DND-41 (cell line): ENCODE measurements at regions not wholly inside any gene's neighbourhood (a gene's known extent, or its start where the extent isn't known, plus 50 kb on each side); places are given as distances from the start of the nearest gene placed in this dataset.

Source experiments
- ATAC-seq: fragments of 200-7000 bp; cut with Tn5 transposase; 3 replicates; pipeline ENCODE4 v1.9.1; 2021; ENCODE audit warnings: low read depth; ENCODE audit not compliant: insufficient read depth
- DNase-seq: peaks from one replicate; pipeline ENCODE4 v3.0.0-alpha.2; 2020
- H2AFZ ChIP-seq: 2 replicates; pipeline ENCODE4 v1.6.0; 2012; ENCODE audit warnings: low read depth, low read length
- H3K27ac ChIP-seq: 2 replicates; pipeline ENCODE4 v1.5.1; 2012; ENCODE audit warnings: low read length, inconsistent platforms
- H3K27me3 ChIP-seq: fragments of 200-600 bp; sonication (generic); 2 replicates; pipeline ENCODE4 v1.6.0; 2012; ENCODE audit warnings: low read length, mild to moderate bottlenecking, inconsistent platforms; ENCODE audit not compliant: insufficient read depth, poor library complexity
- H3K36me3 ChIP-seq: 2 replicates; pipeline ENCODE4 v1.5.1; 2012; ENCODE audit warnings: low read length, inconsistent platforms; ENCODE audit not compliant: insufficient read depth
- H3K4me1 ChIP-seq: 2 replicates; pipeline ENCODE4 v1.5.1; 2012; ENCODE audit warnings: mild to moderate bottlenecking, low read length; ENCODE audit not compliant: insufficient read depth
- H3K4me2 ChIP-seq: 2 replicates; pipeline ENCODE4 v1.6.0; 2012; ENCODE audit warnings: mild to moderate bottlenecking, moderate library complexity, low read length, inconsistent platforms; ENCODE audit not compliant: insufficient read depth
- H3K4me3 ChIP-seq, 2 experiments: fragments of 200-600 bp in 1 of 2; shearing (Covaris generic) in 1 of 2; 2 replicates each; pipeline ENCODE4 v1.5.1; 2012 to 2016; ENCODE audit warnings: inconsistent platforms in 2 of 2, low read length in 2 of 2, mild to moderate bottlenecking in 2 of 2, low read depth in 1 of 2, moderate library complexity in 1 of 2
- H3K79me2 ChIP-seq: 2 replicates; pipeline ENCODE4 v1.6.0; 2012; ENCODE audit warnings: low read length, inconsistent platforms; ENCODE audit not compliant: insufficient read depth
- H3K9ac ChIP-seq: 2 replicates; pipeline ENCODE4 v1.6.0; 2012; ENCODE audit warnings: low read depth, mild to moderate bottlenecking, inconsistent platforms, low read length, moderate library complexity
- H3K9me3 ChIP-seq: 2 replicates; pipeline ENCODE4 v1.5.1; 2012; ENCODE audit warnings: low read length, moderate library complexity, mild to moderate bottlenecking, inconsistent platforms; ENCODE audit not compliant: insufficient read depth, severe bottlenecking
- H4K20me1 ChIP-seq: 2 replicates; pipeline ENCODE4 v1.6.0; 2012; ENCODE audit warnings: low read length; ENCODE audit not compliant: insufficient read depth
- EZH2 ChIP-seq: IDR thresholded peaks from 3 replicates; pipeline ENCODE4 v1.6.1; 2012; ENCODE audit warnings: borderline replicate concordance, low read depth, mild to moderate bottlenecking, moderate library complexity, low read length, inconsistent platforms; ENCODE audit not compliant: severe bottlenecking
- TF ChIP-seq, protein P1 (sequence below): IDR thresholded peaks from 2 replicates; pipeline ENCODE4 v1.5.1; 2012; ENCODE audit warnings: borderline replicate concordance, low read length, moderate library complexity, mild to moderate bottlenecking; ENCODE audit not compliant: poor library complexity, severe bottlenecking; ENCODE audit errors: extremely low read depth

DNA sequence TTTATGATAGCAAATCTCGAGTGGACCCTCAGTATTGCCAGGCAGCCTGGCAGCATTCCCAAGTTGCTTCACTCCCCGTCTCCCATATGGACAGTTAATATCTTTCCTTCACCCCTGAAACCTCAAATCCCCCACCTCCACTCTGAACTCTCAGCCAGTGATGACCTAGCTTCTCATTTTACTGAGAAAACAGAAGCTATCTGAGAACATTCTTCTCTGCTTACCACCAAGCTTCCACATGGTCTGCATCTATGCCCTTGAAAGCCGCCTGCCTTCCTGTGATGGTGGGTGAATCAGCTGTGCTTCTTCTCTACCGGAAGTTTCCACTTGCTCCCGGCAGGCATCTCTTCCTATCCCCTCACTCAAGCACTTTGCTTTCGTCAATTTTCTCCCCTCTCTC lies 529.2 kb downstream of the EPHA4 start:
- Histone ChIP-seq H3K36me3 (no peaks in the 10 kb centered on the region), H3K4me3 (no peak overlapping the region), H3K27me3 (no peaks in the 10 kb centered on the region), H3K9me3 (no peaks in the 10 kb centered on the region), H3K79me2 (no peaks in the 10 kb centered on the region), H3K4me2 (no peak overlapping the region), H3K27ac (no peak overlapping the region), H4K20me1 (no peaks in the 10 kb centered on the region), H3K4me1 (no peaks in the 10 kb centered on the region), H2AFZ (no peak overlapping the region), H3K9ac (no peak overlapping the region)
- ATAC-seq (no peak), DNase-seq (no peak)
- TF ChIP-seq, protein P1, sequence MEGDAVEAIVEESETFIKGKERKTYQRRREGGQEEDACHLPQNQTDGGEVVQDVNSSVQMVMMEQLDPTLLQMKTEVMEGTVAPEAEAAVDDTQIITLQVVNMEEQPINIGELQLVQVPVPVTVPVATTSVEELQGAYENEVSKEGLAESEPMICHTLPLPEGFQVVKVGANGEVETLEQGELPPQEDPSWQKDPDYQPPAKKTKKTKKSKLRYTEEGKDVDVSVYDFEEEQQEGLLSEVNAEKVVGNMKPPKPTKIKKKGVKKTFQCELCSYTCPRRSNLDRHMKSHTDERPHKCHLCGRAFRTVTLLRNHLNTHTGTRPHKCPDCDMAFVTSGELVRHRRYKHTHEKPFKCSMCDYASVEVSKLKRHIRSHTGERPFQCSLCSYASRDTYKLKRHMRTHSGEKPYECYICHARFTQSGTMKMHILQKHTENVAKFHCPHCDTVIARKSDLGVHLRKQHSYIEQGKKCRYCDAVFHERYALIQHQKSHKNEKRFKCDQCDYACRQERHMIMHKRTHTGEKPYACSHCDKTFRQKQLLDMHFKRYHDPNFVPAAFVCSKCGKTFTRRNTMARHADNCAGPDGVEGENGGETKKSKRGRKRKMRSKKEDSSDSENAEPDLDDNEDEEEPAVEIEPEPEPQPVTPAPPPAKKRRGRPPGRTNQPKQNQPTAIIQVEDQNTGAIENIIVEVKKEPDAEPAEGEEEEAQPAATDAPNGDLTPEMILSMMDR, result no peak
- TF ChIP-seq EZH2, result no peak

DNA sequence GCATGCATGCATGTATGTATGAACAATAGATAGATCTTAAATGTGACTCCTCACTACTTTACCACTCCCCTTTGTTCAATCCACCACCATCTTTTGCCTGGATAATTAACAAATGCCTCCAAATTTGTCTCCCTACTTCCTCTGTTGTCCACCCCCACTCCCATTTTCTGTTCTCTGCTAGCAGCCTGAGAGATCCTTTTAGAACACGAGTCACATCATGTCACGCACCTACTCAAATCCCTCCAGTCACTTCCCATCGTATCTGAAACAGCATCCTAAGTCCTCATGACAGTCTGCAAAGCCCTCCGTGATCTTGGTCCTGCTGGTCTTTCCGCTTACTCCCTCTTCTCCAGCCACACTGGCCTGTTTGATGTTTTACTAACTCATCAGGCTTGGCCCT lies 527.3 kb downstream of the EPHA4 start:
- no peak overlapping the region for H3K4me2 ChIP-seq
- no peaks in the 10 kb centered on the region for H3K36me3 ChIP-seq
- no peak for DNase-seq
- ATAC-seq, result no peak
- TF ChIP-seq EZH2, result no peak
- TF ChIP-seq, protein P1, result no peak
- no peaks in the 10 kb centered on the region for H4K20me1 ChIP-seq
- H3K79me2 ChIP-seq, result no peaks in the 10 kb centered on the region
- no peaks in the 10 kb centered on the region for H3K9me3 ChIP-seq
- H3K27ac ChIP-seq, result no peak overlapping the region
- no peak overlapping the region for H2AFZ ChIP-seq
- no peak overlapping the region for H3K4me3 ChIP-seq
- no peak overlapping the region for H3K9ac ChIP-seq
- no peaks in the 10 kb centered on the region for H3K27me3 ChIP-seq
- no peaks in the 10 kb centered on the region for H3K4me1 ChIP-seq

DNA sequence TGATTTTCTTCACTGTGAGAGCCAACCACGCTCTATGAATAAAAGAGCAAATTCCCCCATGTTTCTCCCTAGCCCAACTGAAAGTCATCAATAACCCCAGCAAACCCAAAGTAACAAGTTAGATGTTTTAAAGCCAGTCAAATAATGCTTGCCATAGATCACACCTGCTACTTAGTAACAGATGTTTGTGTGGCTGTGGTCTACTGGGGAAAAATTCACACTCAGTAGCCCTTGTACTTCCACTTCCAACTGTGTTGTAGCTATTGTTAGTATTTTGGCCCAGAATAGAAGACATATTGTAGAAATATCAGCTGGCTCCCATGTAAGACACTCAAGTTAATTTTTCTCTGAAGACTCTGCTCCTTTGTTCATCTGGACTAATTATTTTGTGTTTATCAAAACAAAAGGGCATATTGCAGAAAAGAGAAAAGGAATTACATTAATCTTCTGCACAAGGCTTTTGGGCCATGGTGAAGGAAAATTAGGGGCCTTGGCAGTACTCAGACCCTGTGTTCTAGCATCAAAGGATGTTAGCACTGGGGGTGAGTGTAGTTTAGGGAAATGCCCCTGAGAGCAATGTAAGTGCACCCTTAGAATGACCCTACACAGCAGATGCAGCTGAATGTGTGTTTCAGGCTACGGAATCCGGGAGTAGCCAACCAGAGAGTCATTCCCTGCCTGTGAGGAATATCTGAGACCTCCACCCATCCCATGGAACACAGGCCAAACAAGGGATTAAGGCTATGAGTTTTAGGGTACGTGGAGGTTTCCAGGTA lies 521.9 kb downstream of the EPHA4 start:
- H3K36me3 ChIP-seq, result no peaks in the 10 kb centered on the region
- no peak for ATAC-seq
- TF ChIP-seq, protein P1, result no peak
- no peak for TF ChIP-seq EZH2
- H3K27ac ChIP-seq, result no peak overlapping the region
- no peaks in the 10 kb centered on the region for H3K27me3 ChIP-seq
- no peak overlapping the region for H3K4me2 ChIP-seq
- no peaks in the 10 kb centered on the region for H3K9me3 ChIP-seq
- no peaks in the 10 kb centered on the region for H4K20me1 ChIP-seq
- H3K79me2 ChIP-seq, result no peaks in the 10 kb centered on the region
- DNase-seq, result no peak
- no peak overlapping the region for H3K9ac ChIP-seq
- H3K4me1 ChIP-seq, result no peaks in the 10 kb centered on the region
- no peak overlapping the region for H2AFZ ChIP-seq
- H3K4me3 ChIP-seq, result no peak overlapping the region

DNA sequence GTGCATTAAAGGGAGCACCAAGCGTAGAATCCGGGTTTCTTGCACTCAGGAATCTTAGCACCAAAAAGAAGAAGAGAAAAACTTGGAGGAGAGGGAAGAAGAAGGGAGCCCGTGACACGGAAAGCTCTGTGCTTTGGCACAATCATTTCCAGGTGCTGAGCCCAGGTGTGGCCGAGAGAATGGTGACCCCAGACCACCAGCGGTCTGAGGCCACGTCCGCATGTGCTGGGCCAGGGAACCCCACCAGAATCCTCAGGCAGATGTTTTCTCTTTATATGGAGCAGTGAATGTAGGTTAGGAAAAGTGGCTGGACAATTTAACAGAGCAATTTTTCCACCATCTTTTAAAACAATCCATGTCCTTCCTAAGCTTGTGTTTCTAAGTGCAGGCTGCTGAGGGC lies 520.9 kb downstream of the EPHA4 start:
- Histone ChIP-seq H3K4me1 (no peaks in the 10 kb centered on the region), H3K9ac (no peak overlapping the region), H3K4me2 (no peak overlapping the region), H3K79me2 (no peaks in the 10 kb centered on the region), H3K9me3 (no peaks in the 10 kb centered on the region), H3K4me3 (no peak overlapping the region), H3K27ac (no peak overlapping the region), H2AFZ (no peak overlapping the region), H3K36me3 (no peaks in the 10 kb centered on the region), H3K27me3 (no peaks in the 10 kb centered on the region), H4K20me1 (no peaks in the 10 kb centered on the region)
- TF ChIP-seq, protein P1, result no peak
- TF ChIP-seq EZH2, result no peak
- ATAC-seq, result no peak
- DNase-seq, result no peak
